GOT3 (cell line): ENCODE measurements at regions not wholly inside any gene's neighbourhood (a gene's known extent, or its start where the extent isn't known, plus 50 kb on each side); places are given as distances from the start of the nearest gene placed in this dataset.
A peak's percentile ranks its signal among the peaks of the same experiment; 100 is the strongest.

Experiments used
- DNase-seq: peaks from one replicate; lab custom pipeline; 2025; ENCODE audit warnings: mixed read lengths; lab: John Stamatoyannopoulos, UW

DNA sequence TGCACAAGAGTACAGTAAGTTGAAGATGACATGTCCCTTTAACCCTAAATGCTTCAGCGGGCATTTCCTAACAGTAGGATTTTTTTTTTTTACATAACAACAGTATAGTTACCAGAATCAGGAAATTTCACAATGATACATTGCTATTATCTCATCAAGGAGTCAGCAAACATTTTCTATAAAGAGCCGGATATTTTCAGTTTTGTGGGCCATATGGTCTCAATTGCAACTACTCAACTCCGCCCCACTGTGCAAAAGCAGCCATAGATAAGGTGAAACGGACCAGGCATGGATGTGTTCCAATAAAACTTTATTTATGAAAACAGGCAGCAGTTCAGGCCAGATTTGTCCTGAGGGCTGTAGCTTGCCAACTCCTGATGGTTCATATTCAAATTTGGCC, 130.6 kb downstream of the SMAD6 start:
- no peak for DNase-seq

GRCh38 chr15:66833371-66833770, 131.3 kb downstream of the SMAD6 start:
- no peak for DNase-seq

GRCh38 chr15:66833803-66834202, 131.8 kb downstream of the SMAD6 start:
- no peak for DNase-seq

DNA sequence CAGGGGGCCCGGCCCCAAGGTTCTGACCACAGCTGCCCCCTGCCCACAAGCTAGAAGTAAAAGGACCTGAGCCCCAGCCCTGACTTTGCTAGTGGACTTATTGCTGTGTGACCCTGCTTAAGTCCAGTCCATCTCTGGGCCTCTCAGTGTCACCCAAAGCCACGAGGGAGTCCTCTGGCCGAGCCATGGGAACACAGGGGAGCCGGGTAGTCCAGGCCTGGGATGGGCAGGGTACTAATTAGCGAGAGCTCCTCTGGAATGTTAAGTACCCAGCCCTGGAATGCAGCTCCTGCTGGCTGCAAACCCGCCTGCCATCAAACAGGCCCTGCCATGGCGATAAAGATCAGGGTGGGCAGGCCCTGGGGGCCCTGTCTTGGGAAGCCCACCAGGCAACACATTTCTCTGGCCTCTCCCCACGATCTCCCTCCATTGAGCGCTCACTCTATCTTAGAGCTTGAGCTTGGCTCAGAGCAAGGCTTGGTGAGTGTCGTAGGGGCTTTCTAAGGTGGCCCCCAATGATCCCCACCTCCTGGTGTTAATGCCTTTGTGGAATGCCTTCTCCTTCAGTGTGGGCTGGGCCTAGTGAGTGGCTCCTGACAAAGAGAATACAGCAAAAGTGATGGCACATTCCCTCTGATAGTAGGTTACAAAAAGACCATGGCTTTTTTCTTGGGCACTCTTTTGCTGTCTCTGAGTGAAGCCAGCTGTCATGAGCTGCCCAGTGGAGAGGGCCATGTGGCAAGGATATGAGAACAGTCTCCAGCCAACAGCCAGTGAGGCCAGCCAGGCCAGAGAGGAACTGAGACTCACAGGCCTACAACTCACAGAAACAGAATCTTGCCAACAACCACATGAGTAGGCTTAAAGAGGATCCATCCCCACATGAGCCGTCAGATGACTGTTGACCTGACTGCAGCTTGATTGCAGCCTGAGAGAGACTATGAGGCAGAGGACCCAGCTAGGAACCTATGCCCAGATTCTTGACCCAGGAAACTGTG, 133.1 kb downstream of the SMAD6 start:
- no peak for DNase-seq

- DNase-seq: no peak
Observed at GRCh38 chr15:66836231-66837030, 134.4 kb downstream of the SMAD6 start.

- DNase-seq: no peak
Observed at GRCh38 chr15:66838202-66838601, 136.2 kb downstream of the SMAD6 start.

DNA sequence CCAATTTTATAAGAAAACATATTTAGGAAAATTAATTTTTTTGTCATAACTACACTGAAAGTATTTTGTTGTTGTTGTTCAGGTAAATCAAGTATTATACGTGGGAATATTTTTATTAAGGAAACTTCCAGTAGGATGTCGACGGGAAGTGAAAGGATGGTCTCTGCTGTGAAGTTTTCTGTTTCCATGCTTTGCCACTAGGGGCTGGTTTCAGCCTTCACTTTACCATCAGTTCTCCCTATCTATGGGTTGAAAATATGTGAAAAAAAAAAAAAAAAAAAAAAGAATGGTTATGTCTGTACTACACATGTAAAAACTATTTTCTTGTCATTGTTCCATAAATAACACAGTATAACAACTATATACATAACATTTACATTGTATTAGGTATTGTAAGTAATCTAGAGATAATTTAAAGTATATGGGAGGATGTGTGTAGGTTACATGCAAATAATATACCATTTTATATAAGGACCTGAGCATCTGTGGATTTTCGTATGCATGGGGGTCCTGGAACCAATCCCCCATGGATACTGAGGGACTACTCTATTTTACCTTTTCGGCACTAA, 136.7 kb downstream of the SMAD6 start:
- DNase-seq: no peak

DNA sequence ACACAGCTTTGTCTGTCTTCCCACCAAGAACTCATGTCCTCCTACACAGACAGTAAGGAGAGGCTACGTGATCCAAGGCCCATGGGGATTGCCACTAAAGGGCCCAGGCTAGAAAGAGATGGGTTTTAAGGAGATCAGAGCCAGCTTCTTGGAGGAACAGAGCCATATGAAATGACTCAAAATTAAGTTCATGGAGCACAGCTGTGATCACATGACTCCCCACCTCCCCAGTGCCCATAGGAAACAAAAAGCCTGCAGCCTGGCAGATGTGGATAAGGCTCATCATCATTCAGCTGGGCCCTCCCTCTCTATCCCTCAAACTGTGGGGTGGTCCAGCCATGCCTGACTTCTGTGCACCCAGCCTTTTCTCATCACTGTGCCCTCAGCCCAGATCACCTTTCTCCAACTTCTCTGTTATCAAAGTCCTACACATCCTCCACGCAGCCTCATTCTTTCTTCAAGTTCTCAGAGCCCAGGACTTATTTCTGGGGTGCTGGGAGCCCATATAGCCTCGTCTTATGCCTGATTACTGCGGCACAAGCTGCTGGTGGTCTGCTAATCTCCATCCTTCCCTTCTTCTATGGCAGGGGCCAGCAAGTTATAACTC, 137.6 kb downstream of the SMAD6 start:
- DNase-seq: no peak

GRCh38 chr15:66840615-66841390, 138.8 kb downstream of the SMAD6 start:
- DNase-seq: no peak

GRCh38 chr15:66841953-66842681, 140.1 kb downstream of the SMAD6 start:
- DNase-seq: peak; percentile 65

DNA sequence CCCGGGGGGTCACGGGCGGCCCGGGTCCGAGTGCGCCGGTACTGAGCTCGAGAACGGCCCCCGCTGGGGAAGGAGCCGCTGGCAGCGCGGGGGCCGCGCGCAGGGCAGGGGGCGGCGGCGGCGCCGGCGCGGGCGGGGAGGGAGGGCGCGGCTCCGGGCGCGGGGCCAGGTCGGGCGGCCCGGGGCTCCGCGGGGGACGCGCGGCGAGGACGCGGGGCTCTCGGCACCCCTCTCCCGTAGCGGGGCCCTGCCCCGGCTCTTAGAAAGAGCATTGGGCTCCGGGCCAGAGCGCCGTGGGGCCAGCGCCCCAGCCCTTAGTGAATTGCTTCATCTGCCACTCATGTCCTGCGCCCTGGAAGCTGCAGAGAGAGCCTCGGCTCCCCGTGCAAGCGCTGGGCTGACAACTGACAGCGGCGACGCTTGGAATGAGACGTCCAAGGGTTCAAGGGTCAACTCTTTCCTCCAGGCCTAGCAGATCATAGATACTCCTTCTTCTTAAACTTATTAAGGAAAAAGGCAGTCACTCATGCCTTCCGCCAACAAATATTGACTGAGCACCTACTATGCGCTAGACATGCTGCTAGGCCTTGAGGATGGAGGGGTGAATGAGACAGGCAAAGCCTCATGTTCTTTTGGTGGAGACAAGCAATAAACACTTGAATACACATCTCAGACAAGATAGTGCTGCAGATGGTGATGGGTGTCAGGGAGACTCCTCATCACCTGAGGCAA, 140.8 kb downstream of the SMAD6 start:
- DNase-seq: no peak

DNA sequence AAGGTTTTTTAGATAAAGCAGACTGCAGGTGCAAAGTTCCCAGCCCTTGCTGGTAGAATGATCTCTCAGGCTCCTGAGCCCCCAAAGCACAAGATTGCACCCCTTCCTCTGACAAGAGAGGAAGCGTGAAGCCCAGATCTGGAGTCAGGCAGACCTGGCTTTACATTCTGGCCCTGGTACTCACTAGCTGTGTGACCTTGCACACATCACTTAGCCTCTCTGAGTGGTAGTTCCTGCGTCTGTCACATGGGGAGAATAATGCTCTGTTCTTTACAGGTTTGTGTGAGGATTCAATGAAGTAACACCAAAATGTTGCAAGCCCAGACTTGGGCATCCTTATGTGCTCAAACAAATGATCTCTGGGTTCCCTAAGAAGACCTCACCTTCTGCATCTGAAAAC, 141.5 kb downstream of the SMAD6 start:
- no peak for DNase-seq

- DNase-seq: no peak
Observed at GRCh38 chr15:66844041-66844746, 142.2 kb downstream of the SMAD6 start.

DNA sequence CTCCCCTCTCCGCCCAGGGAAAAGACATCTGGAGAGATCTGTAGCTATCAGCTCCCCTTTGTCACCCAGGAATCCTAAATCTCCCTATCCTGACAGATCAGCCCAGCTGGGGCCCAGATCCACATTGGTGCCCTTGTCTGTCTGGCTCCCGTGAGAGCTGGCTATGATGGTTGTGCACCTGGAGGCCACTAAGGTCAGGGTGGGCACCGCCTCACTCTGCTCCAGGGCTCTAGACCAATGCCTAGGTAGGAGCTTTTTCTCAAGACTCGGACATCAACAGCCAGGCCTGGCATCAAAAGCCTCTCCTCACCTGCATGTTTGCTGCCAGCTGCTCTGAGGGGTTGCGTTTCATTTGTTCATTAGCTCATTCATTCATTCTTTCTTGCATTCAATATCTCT, 142.7 kb downstream of the SMAD6 start:
- no peak for DNase-seq

GRCh38 chr15:66845266-66845785, 143.3 kb downstream of the SMAD6 start:
- DNase-seq: no peak

DNA sequence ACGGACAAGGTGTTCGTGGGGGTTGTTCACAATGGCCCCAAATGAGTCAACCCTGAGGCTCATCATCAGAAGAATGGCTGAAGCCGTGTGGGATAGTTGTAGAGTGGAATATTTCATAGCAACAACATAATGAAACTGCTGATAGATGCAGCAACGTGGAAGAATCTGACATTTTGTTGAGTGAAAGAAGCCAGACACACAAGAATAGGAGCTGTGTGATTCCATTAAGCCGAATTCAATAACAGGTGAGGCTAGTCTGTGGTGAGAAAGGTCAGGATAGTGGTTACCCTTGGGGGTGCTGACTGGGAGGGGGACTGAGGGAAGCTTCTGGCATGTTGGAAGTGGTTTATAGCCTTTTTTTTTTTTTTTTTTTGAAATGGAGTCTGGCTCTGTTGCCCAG, 144.0 kb downstream of the SMAD6 start:
- DNase-seq: no peak

DNA sequence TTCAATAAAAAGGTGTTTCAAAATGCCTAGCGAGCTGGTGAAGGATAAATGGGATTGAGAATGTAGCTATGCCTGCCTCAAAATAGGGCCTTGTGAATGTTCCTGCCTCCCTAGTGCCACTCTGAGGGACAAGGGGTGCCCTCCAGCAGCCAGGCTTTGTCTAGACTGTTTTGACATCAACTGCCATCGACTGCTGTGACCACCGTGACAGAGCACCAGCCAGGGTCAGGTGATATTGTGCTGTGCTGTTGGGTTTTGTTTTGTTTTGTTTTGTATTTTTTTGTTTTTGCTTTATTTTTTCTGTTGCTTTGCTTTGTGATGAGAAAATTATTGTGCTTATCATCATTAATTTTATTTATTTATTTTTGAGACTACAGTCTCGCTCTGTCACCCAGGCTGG, 144.8 kb downstream of the SMAD6 start:
- no peak for DNase-seq

GRCh38 chr15:66847565-66847991, 145.5 kb downstream of the SMAD6 start:
- no peak for DNase-seq

DNA sequence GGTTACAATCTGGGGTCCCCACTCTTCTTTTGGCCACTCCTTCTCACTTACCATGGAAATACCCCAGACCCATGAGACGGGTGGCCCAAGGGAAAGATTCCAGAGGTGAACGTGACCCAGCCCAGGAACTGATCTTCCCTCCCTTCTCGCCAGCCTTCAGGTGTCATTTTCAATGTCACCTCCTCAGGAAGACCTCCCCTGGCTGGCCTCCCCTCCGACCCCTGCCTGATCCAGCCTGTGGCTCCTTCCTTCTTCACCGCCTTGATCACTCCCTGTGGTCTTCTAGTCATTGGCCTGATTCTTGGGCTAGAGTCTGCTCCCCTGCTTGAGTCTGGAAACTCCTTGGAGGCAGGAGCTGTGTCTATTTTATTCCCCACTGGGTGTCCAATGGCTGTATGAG, 146.1 kb downstream of the SMAD6 start:
- no peak for DNase-seq
